ENCODE measurements at regions not wholly inside any gene's neighbourhood (a gene's known extent, or its start where the extent isn't known, plus 50 kb on each side); places are given as distances from the start of the nearest gene placed in this dataset.

DNA sequence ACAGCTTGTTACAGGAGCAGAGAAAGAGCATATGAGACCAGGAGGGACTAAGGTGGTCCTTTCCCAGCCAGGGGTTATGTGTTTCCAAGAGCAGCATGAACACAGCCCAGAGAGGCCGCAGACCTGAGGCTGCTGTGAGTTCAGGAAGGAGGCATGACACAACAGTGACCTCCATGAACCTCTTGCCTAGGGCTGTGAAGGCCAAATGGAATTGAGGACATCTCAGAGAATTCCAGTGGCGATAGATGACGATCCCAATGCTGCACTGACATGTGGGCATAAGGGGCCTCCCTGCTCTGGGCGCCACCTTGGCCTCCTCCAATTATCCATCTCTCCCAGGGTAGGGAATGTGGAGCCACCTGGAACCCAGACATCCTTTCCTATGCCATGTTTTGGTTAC, 79.9 kb upstream of the FUCA2 start:
- TF ChIP-seq, protein P1, sequence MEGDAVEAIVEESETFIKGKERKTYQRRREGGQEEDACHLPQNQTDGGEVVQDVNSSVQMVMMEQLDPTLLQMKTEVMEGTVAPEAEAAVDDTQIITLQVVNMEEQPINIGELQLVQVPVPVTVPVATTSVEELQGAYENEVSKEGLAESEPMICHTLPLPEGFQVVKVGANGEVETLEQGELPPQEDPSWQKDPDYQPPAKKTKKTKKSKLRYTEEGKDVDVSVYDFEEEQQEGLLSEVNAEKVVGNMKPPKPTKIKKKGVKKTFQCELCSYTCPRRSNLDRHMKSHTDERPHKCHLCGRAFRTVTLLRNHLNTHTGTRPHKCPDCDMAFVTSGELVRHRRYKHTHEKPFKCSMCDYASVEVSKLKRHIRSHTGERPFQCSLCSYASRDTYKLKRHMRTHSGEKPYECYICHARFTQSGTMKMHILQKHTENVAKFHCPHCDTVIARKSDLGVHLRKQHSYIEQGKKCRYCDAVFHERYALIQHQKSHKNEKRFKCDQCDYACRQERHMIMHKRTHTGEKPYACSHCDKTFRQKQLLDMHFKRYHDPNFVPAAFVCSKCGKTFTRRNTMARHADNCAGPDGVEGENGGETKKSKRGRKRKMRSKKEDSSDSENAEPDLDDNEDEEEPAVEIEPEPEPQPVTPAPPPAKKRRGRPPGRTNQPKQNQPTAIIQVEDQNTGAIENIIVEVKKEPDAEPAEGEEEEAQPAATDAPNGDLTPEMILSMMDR (IDR thresholded peaks at IDR 0.05; ENCODE audit: insufficient read depth, low read length), result no peak
- TF ChIP-seq, protein P2, sequence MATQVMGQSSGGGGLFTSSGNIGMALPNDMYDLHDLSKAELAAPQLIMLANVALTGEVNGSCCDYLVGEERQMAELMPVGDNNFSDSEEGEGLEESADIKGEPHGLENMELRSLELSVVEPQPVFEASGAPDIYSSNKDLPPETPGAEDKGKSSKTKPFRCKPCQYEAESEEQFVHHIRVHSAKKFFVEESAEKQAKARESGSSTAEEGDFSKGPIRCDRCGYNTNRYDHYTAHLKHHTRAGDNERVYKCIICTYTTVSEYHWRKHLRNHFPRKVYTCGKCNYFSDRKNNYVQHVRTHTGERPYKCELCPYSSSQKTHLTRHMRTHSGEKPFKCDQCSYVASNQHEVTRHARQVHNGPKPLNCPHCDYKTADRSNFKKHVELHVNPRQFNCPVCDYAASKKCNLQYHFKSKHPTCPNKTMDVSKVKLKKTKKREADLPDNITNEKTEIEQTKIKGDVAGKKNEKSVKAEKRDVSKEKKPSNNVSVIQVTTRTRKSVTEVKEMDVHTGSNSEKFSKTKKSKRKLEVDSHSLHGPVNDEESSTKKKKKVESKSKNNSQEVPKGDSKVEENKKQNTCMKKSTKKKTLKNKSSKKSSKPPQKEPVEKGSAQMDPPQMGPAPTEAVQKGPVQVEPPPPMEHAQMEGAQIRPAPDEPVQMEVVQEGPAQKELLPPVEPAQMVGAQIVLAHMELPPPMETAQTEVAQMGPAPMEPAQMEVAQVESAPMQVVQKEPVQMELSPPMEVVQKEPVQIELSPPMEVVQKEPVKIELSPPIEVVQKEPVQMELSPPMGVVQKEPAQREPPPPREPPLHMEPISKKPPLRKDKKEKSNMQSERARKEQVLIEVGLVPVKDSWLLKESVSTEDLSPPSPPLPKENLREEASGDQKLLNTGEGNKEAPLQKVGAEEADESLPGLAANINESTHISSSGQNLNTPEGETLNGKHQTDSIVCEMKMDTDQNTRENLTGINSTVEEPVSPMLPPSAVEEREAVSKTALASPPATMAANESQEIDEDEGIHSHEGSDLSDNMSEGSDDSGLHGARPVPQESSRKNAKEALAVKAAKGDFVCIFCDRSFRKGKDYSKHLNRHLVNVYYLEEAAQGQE (IDR thresholded peaks at IDR 0.05; ENCODE audit: insufficient replicate concordance, low read depth), result no peak
